ENCODE measurements at regions not wholly inside any gene's neighbourhood (a gene's known extent, or its start where the extent isn't known, plus 50 kb on each side); places are given as distances from the start of the nearest gene placed in this dataset.

DNA sequence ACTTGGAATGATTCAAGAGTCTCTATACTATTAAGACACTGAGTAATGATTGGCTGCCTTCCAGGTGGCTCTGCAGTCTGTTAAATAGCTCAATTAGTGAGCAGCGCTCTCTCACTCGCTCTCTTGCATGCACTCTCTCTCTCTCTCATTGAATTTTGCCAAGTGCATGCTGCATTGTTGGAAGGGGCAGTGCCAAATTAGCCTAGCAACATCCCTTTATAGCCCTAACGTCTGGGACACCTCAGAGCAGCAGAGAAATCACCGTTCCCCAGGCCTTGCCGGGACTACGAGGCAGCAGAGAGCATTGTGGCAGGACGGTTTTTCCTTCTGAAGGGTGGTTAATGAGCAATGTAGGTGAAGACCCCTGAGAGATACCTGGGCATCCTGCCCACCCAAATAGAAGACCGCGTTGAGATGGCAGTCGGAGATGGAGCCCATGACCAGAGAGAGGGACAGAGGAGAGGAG is 447.6 kb upstream of the POU3F3 start:
- TF ChIP-seq, protein P1, sequence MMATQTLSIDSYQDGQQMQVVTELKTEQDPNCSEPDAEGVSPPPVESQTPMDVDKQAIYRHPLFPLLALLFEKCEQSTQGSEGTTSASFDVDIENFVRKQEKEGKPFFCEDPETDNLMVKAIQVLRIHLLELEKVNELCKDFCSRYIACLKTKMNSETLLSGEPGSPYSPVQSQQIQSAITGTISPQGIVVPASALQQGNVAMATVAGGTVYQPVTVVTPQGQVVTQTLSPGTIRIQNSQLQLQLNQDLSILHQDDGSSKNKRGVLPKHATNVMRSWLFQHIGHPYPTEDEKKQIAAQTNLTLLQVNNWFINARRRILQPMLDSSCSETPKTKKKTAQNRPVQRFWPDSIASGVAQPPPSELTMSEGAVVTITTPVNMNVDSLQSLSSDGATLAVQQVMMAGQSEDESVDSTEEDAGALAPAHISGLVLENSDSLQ (IDR thresholded peaks at IDR 0.05) = peak; percentile 24; the same call in 1 of the 2 replicates
- TF ChIP-seq HDGF (IDR thresholded peaks at IDR 0.05; ENCODE audit: borderline replicate concordance) (no peak), SP1 (IDR thresholded peaks at IDR 0.05) (no peak), SUZ12 (IDR thresholded peaks at IDR 0.05) (no peak), FOXK2 (IDR thresholded peaks at IDR 0.05) (no peak), ELF4 (IDR thresholded peaks at IDR 0.05) (no peak), BHLHE40 (IDR thresholded peaks at IDR 0.05; ENCODE audit: borderline replicate concordance) (no peak)
